ENCODE measurements at regions not wholly inside any gene's neighbourhood (a gene's known extent, or its start where the extent isn't known, plus 50 kb on each side); places are given as distances from the start of the nearest gene placed in this dataset.

DNA sequence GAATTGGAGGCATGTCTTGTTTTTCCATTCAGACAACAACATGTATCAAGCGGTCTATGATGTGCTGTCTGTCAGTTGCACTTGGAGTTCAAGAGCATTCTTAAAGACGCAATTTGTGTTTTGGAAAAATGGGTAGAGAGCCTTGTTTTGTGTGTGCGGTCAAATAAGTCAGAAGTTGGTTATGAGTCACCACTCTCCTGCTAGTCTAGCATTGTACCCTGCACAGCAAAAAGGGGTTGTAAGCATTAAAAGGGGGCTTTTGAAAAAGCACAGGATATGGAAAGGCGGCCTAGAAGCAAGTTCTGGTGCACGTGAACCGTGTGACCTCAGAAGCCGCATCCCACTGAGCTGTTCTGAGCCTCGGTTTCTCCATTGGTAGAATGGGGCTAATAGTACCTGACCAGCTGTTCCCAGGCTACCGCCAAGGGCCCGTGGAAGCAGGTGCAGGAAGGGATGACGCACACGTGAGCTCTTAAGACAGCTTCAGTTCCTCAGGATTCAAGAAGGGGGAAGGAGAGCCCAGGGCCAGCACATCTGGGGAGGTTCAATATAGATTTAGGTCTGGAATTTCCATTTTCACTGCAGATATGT lies 61.6 kb upstream of the SNX9 start (continued):
- TF ChIP-seq POU5F1 (IDR thresholded peaks at IDR 0.05; ENCODE audit: low read depth, low read length) (no peak), HDAC2 (IDR thresholded peaks at IDR 0.05; ENCODE audit: borderline replicate concordance in 1 of 2, low read depth in 2 of 2, low read length in 2 of 2) (no peak), RBBP5 (IDR thresholded peaks at IDR 0.05; ENCODE audit: borderline replicate concordance, low read depth, low read length) (no peak), RXRA (IDR thresholded peaks at IDR 0.05; ENCODE audit: insufficient read depth, low read depth, low read length) (no peak), RAD21 (IDR thresholded peaks at IDR 0.05 in 1 of 2, conservative IDR thresholded peaks at IDR 0.05 in 1 of 2; ENCODE audit: low read depth in 2 of 2, low read length in 2 of 2) (no peak)
